GM21529 (cell line): ENCODE measurements at regions not wholly inside any gene's neighbourhood (a gene's known extent, or its start where the extent isn't known, plus 50 kb on each side); places are given as distances from the start of the nearest gene placed in this dataset.

Experiments used
- ATAC-seq: cut with Tn5 transposase; IDR thresholded peaks from one replicate; pipeline ENCODE4 v1.9.1; 2021; ENCODE audit not compliant: unreplicated experiment

DNA sequence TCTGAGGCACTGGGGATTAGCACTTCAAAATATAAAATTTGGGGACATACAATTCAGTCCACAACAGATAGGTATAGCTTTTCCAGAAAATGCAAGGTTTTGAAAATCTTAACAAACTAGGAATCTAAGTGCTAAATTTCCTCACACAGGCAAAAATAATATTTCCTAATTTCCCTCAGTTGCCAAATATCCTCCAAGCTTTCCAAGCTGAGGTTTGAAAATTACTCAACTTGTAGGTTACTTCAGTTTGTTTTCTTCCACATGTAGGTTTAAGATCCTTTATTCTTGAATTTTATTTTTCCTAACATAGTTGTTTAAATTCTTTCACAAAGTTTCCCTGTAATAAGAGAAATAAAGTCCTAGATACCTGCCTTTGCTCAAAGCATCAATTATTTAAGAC, 192.9 kb upstream of the NRXN1 start:
- no peak for ATAC-seq

DNA sequence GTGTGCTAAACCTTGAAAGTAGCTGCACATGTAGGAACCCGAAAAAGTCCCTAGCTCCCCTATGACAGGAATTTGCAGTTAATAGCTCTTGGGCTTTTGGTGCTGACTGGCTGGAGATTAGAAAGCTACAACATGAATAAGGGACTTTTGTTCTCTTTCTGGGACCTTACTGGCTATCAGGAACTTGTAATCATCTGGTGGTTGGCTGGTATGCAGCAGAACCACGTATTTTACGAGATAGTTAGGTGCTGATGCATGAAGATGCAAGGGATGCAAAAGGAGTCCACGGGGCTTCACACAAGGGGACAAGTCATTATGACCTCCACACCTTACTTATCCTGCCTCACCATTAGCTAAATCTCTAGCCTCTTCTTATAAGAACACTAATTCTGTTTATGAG, 190.2 kb upstream of the NRXN1 start:
- no peak for ATAC-seq

DNA sequence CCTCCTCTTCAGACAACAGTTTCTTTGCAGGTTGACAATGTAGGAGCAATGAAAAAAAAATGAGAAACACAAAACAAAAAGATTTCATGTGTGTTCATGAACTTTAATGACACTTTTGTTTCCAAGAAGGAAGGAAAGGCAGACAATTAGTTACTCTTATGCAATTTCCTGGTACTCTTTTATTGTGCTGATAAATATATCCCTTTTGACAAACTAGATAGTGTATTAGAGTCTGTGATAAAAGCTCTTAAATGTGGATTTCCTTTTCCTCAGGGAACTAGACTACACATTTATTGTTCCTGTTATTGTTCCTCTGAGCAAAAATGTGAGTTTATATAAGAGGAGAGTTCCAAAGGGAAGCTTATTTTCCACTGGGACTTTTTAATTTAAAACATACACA, 188.7 kb upstream of the NRXN1 start:
- ATAC-seq, result no peak

DNA sequence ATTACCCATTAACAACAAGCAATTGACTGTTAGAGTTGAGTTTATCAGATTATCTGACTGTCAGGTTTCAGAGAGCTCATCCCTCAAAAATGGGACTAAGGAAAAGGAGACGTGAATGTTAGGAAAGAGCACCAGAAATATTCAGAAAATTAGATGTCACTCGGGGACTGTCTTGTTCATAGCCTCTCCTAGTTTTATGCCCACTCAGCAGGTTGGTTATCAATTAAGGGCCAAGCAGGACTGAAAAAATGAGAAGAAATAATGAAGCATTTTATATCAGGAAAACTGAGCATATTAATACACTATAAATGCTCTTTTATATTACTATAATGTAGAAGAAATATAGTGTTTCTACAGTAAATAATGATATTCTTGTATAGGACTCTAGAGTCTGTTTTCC, 188.1 kb upstream of the NRXN1 start:
- no peak for ATAC-seq

DNA sequence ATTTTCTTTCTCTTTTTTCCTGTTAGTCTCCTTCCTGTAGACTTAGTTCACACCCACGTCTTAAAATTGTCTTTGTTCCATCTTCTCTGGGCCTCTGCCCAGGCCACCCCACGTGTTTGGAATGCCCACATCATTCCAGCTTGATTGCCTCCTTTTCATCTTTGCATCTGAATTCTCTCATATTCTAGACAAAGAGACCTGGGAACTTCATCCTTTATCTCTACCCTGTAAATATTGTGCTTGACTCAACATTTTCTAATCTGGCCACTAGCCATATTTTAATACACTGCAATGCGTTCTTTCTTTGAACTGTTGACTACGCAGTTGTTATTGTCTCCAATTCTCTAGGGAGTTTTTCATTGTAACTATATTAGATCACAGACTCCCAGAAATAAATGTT, 187.5 kb upstream of the NRXN1 start:
- no peak for ATAC-seq

DNA sequence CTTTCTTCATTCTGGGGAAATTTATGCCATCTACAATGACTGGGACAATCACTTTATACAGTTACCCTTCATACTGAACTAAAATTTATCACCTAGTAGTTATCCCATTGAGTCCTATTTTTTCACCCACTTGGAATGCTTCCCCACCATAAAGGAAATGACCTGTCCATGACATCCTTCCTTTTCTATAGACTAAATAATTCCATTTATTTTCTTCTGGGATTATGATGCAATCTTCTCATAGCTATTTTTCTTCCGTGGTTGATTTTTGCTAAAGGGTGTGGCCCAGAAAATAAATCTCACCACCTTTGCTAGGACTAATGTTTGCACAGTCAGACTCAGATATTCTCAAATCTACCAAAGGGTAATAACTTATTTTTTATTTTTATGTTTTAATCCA, 186.1 kb upstream of the NRXN1 start:
- ATAC-seq, result no peak

DNA sequence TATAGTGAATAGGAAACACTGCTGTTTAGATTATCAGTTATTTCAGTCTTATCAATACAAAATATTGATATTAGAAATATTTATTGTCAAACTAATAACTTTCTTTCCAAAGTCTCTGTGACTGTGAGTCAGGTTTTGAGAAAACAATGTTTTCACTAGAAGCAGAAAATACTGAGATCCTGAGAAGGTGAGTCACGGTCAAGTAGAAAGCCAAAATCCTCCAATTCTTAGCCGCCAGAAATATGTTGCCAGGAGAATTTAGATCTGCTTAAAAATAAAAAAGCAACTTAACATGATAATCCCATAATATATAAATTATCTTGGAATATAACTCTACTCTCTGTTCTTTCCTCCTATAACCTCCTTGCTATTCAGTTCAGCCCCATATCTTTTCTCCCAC, 181.9 kb upstream of the NRXN1 start:
- no peak for ATAC-seq

DNA sequence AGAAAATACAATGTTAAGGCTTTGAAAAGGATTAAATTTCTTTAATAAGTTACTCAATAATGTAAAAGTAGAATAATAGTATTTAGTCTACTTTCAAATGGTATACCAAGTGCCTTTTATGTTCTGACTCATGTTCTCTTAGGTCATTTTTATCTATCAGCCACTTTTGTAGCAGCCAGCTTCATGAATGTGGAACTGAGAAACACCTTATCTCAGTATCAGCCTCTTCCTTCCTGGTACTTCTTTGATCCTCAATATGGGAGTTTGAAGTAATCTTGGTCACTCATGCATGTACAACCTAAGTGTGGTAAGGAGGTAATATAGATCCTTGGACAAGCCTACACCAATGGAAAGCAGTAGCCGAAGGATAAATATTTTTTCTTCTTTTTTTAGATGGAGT, 180.4 kb upstream of the NRXN1 start:
- ATAC-seq, result peak; percentile 56

DNA sequence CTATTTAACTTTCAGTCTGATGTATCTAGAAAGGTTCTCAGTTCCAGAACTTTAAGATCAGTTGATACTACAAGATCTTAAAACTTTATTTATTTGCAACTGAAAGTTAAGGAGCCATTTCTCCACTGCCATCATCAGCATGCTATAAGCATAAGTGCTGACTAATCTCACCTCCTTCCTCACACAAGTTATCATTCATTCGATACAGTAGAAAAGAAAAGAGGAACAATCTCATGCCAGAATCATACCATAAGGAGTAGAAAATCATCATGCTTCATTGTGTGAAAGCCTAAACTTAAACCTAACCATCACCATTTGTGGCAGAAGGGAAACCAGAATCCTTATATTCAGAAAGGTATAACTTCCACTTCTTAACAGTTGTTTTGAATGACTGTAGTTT, 176.6 kb upstream of the NRXN1 start:
- no peak for ATAC-seq

DNA sequence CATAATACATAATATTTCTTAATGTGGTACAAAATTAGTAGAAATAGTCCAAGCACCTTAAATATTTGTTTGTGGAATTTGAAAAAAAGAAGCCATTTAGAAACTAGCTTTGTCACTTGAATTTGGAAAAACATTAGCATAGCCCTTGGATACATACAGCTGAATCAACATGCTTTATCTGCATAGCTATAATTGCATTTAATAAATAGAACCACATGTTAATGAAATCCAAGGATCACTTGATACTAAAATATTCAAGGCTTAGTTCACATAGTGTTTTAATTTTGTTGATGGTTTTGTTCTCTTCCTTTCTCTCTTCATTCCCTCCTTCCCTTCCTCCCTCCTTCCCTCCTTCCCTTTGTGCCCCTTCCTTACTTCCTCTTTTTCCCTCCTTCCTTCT, 169.4 kb upstream of the NRXN1 start:
- no peak for ATAC-seq

DNA sequence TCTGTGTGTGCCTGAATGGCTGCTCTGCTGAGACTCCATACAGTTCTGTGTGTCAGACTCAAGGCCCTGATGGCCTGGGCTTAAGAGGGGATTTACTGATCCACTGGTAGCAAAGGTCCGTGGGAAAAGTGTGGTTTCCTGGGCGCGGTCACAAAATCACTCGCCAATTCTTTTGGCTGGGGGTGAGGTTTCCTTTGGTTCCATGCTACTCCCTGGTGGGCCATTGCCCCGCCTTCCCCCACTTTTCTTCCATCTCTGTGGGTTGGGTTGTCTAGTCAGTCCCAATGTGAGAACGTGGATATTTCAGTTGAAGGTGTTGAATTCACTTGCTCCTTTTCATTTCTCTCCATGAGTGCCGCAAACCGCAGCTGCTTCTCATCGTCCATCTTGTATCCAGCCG, 162.7 kb upstream of the NRXN1 start:
- no peak for ATAC-seq

DNA sequence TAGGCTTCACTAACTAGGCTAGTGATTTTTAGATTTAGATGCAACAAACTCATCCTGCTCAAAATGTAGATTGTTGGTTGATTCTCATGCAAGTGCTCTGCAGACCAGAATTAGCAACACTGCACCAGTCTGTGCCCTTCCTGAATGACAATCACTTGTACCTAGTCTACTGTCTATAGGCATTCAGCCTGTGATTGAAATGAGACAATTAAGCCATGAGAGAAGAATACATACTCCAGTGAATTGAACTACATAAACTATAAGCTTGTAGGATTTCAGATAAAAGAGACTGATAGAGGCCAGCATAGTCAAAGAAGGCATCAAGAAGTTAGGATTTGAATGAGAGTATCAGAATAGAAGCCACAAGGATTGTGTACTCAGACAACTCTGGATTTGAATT, 138.3 kb upstream of the NRXN1 start:
- no peak for ATAC-seq

DNA sequence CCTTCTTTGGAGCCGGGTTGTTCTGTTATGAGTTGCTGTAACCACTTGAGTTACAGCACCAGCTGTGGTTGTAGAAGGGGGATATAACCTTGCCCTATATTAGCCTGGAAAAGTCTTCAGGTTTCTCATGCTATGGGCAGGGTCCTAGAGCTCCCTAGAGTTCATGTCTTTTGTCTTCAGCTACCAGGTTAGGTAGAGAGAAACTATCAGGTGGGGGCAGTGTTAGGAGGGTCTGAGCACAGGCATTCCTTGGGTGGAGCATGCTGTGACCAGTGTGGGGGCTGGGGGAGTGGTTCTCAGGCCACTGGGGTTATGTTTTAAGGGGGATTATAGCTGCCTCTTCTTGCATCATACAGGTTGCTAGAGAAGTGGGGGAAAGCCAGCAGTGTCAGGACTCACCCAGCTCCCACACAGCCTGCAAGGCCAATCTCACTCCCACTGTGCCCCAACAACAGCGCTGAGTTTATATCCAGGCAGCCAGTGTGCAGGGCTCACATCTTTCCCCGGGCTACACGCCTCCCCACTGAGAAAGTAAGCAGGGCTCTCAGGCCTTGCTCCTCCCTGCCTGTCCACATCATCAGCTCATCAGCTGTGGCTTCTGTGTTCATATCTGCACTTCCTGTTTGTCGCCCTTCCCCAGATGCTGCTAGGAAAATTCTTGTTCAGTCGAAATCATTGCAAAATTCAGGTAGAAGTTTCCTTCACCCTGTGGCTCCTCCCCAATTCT, 133.8 kb upstream of the NRXN1 start:
- ATAC-seq, result no peak

DNA sequence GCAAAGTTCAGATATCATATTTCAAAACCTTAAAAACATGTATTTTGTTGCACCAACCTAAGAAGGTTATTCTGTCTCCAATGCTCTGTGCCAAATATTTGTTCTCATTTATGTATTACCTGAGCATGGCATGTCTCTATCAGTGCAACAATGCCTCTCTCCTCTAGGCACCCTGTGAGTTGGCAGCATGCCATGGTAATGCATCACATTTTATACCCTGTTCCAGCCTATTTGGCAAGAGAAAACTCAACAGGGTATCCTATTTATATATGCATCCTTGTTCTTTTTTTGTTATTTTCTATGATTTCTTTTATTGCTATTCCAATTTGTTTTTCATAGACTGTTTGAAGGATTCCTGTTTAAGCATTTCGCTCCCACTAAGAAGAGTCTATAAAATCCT, 126.3 kb upstream of the NRXN1 start:
- ATAC-seq, result no peak

DNA sequence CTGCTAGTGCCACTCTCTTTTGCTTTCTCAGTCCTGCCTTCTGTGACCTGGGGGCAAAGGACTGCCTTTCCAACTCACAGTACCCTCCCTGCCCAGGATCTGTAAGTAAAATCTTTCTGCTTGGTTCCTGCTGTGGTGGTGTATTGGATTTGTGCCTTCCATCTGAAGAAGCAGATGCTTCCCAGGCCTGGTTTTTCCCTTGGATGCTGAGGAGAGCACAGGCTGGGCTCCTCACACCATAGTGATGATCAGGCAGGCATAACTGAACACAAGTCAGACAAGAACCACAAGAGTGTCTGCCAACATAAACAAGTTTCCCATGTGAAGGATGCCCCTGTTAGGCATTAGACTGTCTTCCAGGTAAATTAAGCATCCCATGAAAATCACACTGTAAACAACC, 121.3 kb upstream of the NRXN1 start:
- no peak for ATAC-seq

DNA sequence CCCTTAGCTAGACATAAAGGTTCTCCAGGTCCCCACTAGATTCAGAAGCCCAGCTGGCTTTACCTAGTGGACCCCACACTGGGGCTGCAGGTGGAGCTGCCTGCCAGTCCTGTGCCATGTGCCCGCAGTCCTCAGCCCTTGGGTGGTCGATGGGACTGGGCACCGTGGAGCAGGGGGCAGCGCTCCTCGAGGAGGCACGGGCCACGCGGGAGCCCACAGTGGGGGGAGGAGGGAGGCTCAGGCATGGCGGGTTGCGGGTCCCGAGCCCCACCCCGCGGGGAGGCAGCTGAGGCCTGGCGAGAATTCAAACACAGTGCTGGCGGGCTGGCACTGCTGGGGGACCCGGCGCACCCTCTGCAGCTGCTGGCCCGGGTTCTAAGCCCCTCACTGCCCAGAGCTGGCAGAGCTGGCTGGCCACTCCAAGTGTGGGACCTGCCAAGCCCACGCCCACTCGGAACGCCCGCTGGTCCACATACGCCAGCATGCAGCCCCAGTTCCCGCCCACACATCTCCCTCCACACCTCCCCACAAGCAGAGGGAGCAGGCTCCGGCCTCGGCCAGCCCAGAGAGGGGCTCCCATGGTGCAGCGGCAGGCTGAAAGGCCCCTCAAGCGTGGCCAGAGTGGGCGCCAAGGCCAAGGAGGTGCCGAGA, 119.7 kb upstream of the NRXN1 start:
- ATAC-seq, result no peak

DNA sequence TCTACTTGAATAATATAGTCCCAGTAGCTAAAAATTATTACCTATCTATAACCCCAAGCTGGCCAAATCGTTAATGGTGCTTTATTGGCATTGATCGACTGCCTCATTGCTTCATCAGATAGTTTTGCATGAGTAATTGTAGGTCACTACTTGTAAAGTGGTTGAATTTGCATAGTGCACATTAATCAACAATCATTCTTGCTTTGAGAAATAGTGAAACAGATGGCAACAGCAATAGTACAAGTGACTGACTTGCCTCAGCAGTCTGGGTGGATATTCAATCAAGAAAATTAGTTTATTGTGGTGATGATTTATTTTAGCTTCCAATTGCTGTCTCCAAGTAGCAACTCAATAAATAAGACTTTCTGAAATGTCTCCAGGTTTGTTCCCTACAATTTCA, 117.8 kb upstream of the NRXN1 start:
- no peak for ATAC-seq

DNA sequence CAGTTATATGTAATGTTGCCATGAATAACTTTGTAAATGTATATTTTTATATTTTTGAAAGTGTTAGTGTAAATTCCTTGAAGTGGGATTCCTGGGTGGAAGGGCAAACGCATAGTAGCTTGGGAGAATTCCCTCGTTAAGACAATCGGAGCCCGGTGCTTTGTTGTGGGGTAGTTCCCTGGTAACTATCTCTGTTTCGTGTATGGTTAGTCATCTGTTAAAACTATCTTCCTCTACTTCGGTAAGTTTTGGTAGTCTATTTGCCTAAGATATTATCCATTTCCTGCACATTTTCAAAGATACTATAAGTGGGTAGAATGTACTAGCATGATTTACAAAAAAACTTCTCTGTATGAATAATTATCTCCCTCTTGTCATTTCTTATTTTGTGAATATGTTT, 113.8 kb upstream of the NRXN1 start:
- no peak for ATAC-seq

DNA sequence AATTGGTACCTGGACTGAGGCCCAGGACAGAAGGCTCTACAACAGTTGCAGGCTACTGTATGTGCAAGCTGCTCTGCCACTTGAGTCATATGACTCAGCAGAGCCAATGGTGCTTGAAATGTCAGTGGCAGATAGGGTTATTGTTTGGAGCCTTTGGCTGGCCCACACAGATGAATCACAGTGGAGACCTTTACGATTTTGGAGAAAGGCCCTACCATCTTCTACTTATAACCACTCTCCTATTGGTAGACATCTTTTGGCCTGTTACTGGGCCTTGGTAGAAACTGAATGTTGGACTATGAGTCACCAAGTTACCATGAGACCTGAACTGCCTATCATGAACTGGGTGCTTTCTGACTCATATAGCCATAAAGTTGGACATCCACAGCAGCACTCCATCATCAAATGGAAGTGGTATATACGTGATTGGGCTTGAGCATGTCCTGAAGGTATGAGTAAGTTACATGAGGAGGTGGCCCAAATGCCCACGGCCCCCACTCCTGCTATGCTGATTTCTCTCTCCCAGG, 88.9 kb upstream of the NRXN1 start:
- no peak for ATAC-seq

DNA sequence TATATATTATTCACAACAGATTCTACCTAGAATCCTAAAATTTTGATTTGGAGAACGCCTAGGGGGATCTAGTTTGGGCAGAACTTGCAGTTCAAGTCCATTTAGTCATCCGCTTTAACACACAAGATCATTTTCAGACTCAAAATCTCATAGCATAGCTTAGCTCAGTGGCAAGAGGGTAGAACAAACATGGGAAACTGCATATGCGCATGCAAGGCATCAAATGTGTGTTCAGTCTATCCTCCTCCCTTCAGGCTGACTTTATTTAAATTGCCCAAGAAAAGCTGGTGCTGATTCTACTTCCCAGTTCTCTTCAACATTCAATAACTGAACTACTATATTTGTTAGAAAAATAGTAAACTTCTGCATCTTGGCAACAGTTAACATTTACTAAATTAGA, 79.6 kb upstream of the NRXN1 start:
- no peak for ATAC-seq

DNA sequence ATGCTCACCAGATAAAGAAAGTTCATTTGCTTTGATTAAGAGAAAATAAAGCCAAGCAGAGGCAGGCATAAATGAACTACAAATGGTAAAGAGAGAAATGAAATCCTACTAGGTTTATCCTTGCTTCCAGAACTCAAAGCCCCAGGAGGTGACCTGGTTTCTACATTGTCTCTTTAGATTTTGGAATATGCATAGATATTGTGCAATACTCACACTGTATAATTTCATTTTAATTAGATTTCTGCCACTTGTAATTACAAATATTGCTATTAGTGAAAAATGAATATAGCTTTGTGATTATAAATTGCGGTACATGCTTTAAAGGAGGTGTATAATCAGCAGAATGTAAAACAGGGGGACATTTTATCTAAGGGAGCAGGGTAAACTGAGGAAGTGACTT, 76.9 kb upstream of the NRXN1 start:
- no peak for ATAC-seq

DNA sequence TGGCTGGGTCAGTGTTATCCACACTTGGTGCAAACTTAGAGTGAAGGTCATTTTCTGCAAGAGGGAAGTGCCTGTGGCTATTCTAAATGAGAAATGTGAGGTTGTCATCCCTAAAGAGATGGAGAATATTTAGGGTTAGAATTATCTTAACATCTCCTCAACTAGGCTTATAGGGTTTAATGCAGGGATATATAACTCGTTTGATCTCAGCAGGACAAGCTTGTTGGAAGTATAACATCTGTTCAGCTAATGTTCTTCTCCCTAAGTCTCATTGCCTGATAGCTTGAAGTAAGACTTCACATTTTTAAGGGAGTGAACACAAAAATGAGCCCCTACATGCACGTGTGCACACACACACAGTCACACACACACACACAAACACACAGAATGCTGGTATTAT, 75.9 kb upstream of the NRXN1 start:
- no peak for ATAC-seq

DNA sequence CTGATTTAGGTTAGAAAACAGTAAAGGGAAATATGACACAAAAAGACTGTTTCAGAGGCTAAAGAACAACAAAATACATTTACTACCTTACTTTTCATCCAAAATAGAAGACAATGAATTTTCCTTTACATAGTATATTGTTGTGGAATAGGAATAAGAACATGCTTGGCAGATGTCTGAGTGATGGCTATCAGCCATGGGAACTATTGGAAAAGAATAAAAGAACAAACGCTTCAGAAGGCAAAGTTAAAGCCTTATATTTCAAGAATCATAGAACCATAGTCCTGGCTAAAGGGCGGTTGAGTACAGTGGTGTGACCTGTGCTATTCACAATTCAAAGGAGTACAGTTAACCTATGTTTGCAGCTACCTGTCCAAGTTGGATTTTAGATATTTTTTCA, 73.9 kb upstream of the NRXN1 start:
- no peak for ATAC-seq
